HEK293T (cell line): ENCODE measurements at regions not wholly inside any gene's neighbourhood (a gene's known extent, or its start where the extent isn't known, plus 50 kb on each side); places are given as distances from the start of the nearest gene placed in this dataset.

Experiments
- ARNT ChIP-seq: fragments of 450-650 bp; IDR thresholded peaks from 2 replicates; pipeline ENCODE4 v1.6.1; 2017; ENCODE audit warnings: mild to moderate bottlenecking
- ELF4 ChIP-seq: fragments of 450-650 bp; IDR thresholded peaks from 2 replicates; pipeline ENCODE4 v1.6.1; 2017; ENCODE audit warnings: antibody characterized with exemption
- FOXA1 ChIP-seq: fragments of 450-650 bp; IDR thresholded peaks from 2 replicates; pipeline ENCODE4 v1.6.1; 2016; ENCODE audit warnings: mild to moderate bottlenecking
- FOXK2 ChIP-seq: fragments of 450-650 bp; IDR thresholded peaks from 2 replicates; pipeline ENCODE4 v1.6.1; 2016; ENCODE audit warnings: mild to moderate bottlenecking
- SUZ12 ChIP-seq: fragments of 450-650 bp; IDR thresholded peaks from 2 replicates; pipeline ENCODE4 v1.6.1; 2016; ENCODE audit warnings: mild to moderate bottlenecking
- TARDBP ChIP-seq: fragments of 450-650 bp; IDR thresholded peaks from 2 replicates; pipeline ENCODE4 v1.6.1; 2016
- ZNF384 ChIP-seq: fragments of 450-650 bp; IDR thresholded peaks from 2 replicates; pipeline ENCODE4 v1.6.1; 2016

- TF ChIP-seq FOXA1 (no peak), ZNF384 (no peak), SUZ12 (no peak), ELF4 (no peak), FOXK2 (no peak), ARNT (no peak), TARDBP (no peak)
These were observed 349.4 kb downstream of the MID1IP1 start for GRCh38 chrX:39150621-39151020.
